ENCODE measurements at regions not wholly inside any gene's neighbourhood (a gene's known extent, or its start where the extent isn't known, plus 50 kb on each side); places are given as distances from the start of the nearest gene placed in this dataset.

GRCh38 chr18:35826477-35826876 is 146.0 kb upstream of the RMP24 start:
- H4K91ac ChIP-seq (replicated peaks; ENCODE audit: insufficient read length, low read length) = peak overlapping the region; percentile 99
- H3K14ac ChIP-seq (ENCODE audit: insufficient read length) = peak overlapping the region; percentile 68
- H2AK5ac ChIP-seq (ENCODE audit: low read depth, low read length) = peak overlapping the region; percentile 67
- H3K36me3 ChIP-seq (ENCODE audit: control insufficient read depth in 2 of 4, insufficient read depth in 4 of 4, low read length in 3 of 4) = peaks cover 3 to 7% (median 5%) of the 10 kb centered on the region in 4 experiments; a peak in 4 of 8 replicates
- no peaks in the 10 kb centered on the region for H3K79me1 ChIP-seq (ENCODE audit: low read depth, low read length)
- H4K5ac ChIP-seq (ENCODE audit: insufficient read length, low read depth, low read length) = peak overlapping the region; percentile 99
- no peak overlapping the region for H2AFZ ChIP-seq (ENCODE audit: low read length)
- peak; percentile 28 for FAIRE-seq
- peak overlapping the region in 1 of 2 experiments; percentile 20; a peak in 2 of 4 replicates for H3K4me2 ChIP-seq (ENCODE audit: insufficient read depth in 1 of 2, low read depth in 2 of 2, low read length in 2 of 2)
- H3K23ac ChIP-seq (ENCODE audit: insufficient read length) = no peak overlapping the region
- H3K27me3 ChIP-seq (replicated peaks in 1 of 4; ENCODE audit: control insufficient read depth in 3 of 4, extremely low read depth in 1 of 4, insufficient read depth in 3 of 4, low read length in 3 of 4) = no peaks in the 10 kb centered on the region
- H3K4me1 ChIP-seq (replicated peaks in 1 of 4; ENCODE audit: control insufficient read depth in 3 of 4, insufficient read depth in 4 of 4, low read length in 3 of 4) = peaks cover 10 to 29% (median 20%) of the 10 kb centered on the region in 4 experiments
- no peak for DNase-seq (ENCODE audit: low read depth in 1 of 2, low spot score in 2 of 2)
- WGBS, 2 experiments (ENCODE audit: extremely low coverage in 1 of 2, insufficient coverage in 1 of 2, insufficient read length in 1 of 2, insufficient replicate concordance in 2 of 2, low coverage in 1 of 2, low lambda C conversion rate in 2 of 2, missing lambda C conversion rate in 1 of 2) = 79% methylated on average over 1 of the region's 1 CpG; no CpG with 5 or more reads in 1 of the 2 experiments
- peak overlapping the region; percentile 99 for H2BK20ac ChIP-seq (ENCODE audit: low read length)
- H3K18ac ChIP-seq (ENCODE audit: extremely low read depth, low read length) = peak overlapping the region; percentile 99
- no peak overlapping the region for H2BK15ac ChIP-seq (ENCODE audit: low read length)
- peak overlapping the region; percentile 98 for H2BK12ac ChIP-seq (ENCODE audit: low read depth, low read length)
- H4K8ac ChIP-seq (ENCODE audit: extremely low read depth, insufficient read depth, low read length) = no peak overlapping the region
- POLR2A ChIA-PET (ENCODE audit: partially characterized antibody) = interaction anchor here (0.8 to 4.2 kb wide), 5 partner anchors 9 to 28 kb away, joined by 3 to 54 read pairs (median 12); no protein-coding TSS in a partner anchor
- H2BK5ac ChIP-seq (ENCODE audit: low read depth, low read length) = peak overlapping the region; percentile 99
- peak overlapping the region; percentile 35 for H3K56ac ChIP-seq (replicated peaks; ENCODE audit: insufficient read length, low read depth, low read length)
- peak overlapping the region; percentile 100 for H2BK120ac ChIP-seq (replicated peaks; ENCODE audit: low read depth, low read length)
- H3K4me3 ChIP-seq (ENCODE audit: extremely low read depth in 1 of 4, insufficient read depth in 2 of 4, low read depth in 3 of 4, low read length in 4 of 4) = peak overlapping the region in 1 of 4 experiments; percentile 15; a peak in 1 of 8 replicates
- H3K9ac ChIP-seq (replicated peaks in 1 of 4; ENCODE audit: extremely low read depth in 1 of 4, low read depth in 3 of 4, low read length in 3 of 4) = peak overlapping the region in 1 of 4 experiments; percentile 10; a peak in 2 of 7 replicates
- H4K20me1 ChIP-seq (replicated peaks in 1 of 2; ENCODE audit: control insufficient read depth in 1 of 2, insufficient read depth in 2 of 2, low read length in 2 of 2) = no peaks in the 10 kb centered on the region
- CTCF ChIA-PET (ENCODE audit: partially characterized antibody) = interaction anchor here (0.6 to 3.2 kb wide), 7 partner anchors 9 to 115 kb away, joined by 3 to 21 read pairs (median 4); no protein-coding TSS in a partner anchor
- H3K4ac ChIP-seq (replicated peaks; ENCODE audit: insufficient read length, low read depth, low read length) = peak overlapping the region; percentile 99
- H3K27ac ChIP-seq (ENCODE audit: low read depth, low read length) = peak overlapping the region; percentile 83
- TF ChIP-seq CTBP2 (IDR thresholded peaks at IDR 0.05; ENCODE audit: borderline replicate concordance, insufficient read depth, insufficient read length, low read length) (no peak), POLR2AphosphoS5 (IDR thresholded peaks at IDR 0.05; ENCODE audit: low read depth, low read length) (no peak), KDM5A (IDR thresholded peaks at IDR 0.05; ENCODE audit: low read length) (no peak), NRF1 (IDR thresholded peaks at IDR 0.05; ENCODE audit: low read depth, low read length) (no peak), EP300 (IDR thresholded peaks at IDR 0.05; ENCODE audit: borderline replicate concordance in 1 of 2, low read depth in 2 of 2, low read length in 2 of 2) (no peak), RFX5 (IDR thresholded peaks at IDR 0.05; ENCODE audit: borderline replicate concordance, low read depth, low read length) (no peak), MAX (IDR thresholded peaks at IDR 0.05) (no peak)
- TF ChIP-seq, protein P1, sequence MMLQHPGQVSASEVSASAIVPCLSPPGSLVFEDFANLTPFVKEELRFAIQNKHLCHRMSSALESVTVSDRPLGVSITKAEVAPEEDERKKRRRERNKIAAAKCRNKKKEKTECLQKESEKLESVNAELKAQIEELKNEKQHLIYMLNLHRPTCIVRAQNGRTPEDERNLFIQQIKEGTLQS (IDR thresholded peaks at IDR 0.05; ENCODE audit: insufficient read depth, low read depth, low read length) = no peak
- TF ChIP-seq, protein P2, sequence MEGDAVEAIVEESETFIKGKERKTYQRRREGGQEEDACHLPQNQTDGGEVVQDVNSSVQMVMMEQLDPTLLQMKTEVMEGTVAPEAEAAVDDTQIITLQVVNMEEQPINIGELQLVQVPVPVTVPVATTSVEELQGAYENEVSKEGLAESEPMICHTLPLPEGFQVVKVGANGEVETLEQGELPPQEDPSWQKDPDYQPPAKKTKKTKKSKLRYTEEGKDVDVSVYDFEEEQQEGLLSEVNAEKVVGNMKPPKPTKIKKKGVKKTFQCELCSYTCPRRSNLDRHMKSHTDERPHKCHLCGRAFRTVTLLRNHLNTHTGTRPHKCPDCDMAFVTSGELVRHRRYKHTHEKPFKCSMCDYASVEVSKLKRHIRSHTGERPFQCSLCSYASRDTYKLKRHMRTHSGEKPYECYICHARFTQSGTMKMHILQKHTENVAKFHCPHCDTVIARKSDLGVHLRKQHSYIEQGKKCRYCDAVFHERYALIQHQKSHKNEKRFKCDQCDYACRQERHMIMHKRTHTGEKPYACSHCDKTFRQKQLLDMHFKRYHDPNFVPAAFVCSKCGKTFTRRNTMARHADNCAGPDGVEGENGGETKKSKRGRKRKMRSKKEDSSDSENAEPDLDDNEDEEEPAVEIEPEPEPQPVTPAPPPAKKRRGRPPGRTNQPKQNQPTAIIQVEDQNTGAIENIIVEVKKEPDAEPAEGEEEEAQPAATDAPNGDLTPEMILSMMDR (IDR thresholded peaks at IDR 0.05; ENCODE audit: control extremely low read depth in 1 of 3, insufficient read depth in 1 of 3, low read depth in 1 of 3, low read length in 3 of 3) = no peak
- no peaks in the 10 kb centered on the region for H3K79me2 ChIP-seq (ENCODE audit: control insufficient read depth in 1 of 2, insufficient read depth in 2 of 2, low read length in 2 of 2)
- H3K23me2 ChIP-seq (ENCODE audit: low read depth, low read length) = no peaks in the 10 kb centered on the region
- H3K9me3 ChIP-seq (ENCODE audit: insufficient read depth in 2 of 2, low read depth in 1 of 2, low read length in 1 of 2) = peaks cover 15 to 20% of the 10 kb centered on the region in 2 experiments
